GM18951 (cell line): ENCODE measurements at regions not wholly inside any gene's neighbourhood (a gene's known extent, or its start where the extent isn't known, plus 50 kb on each side); places are given as distances from the start of the nearest gene placed in this dataset.

ENCODE experiments used
- POLR2A ChIP-seq: IDR thresholded peaks from 4 replicates; pipeline ENCODE4 v1.6.1; 2011; ENCODE audit warnings: mild to moderate bottlenecking; ENCODE audit not compliant: insufficient read length, insufficient read depth; ENCODE audit errors: extremely low read depth
- in situ Hi-C: fragments of 300-500 bp; cut with MboI; formaldehyde crosslinking; loops from one replicate; pipeline ENCODE4 v1.12.0; 2022; ENCODE audit warnings: low sequenced_read_pairs, mixed read lengths, inconsistent platforms; ENCODE audit not compliant: unreplicated experiment

GRCh38 chr2:142189501-142189900 is 58.7 kb upstream of the LRP1B start:
- in situ Hi-C loops: no loop called here
- no peak for TF ChIP-seq POLR2A

- in situ Hi-C loops: no loop called here
- no peak for TF ChIP-seq POLR2A
These were observed 57.7 kb upstream of the LRP1B start for GRCh38 chr2:142188562-142188961.

- TF ChIP-seq POLR2A: no peak
- in situ Hi-C loops: no loop called here
These were observed 50.2 kb upstream of the LRP1B start for GRCh38 chr2:142180820-142181533.
